Breast epithelium (tissue), 4 donors: ENCODE measurements at regions not wholly inside any gene's neighbourhood (a gene's known extent, or its start where the extent isn't known, plus 50 kb on each side); places are given as distances from the start of the nearest gene placed in this dataset.

Experiments
- DNase-seq, 2 donors: peaks; one replicate each; pipeline ENCODE4 v3.0.0-alpha.2; 2019; ENCODE audit warnings: low spot score in 2 of 2
- H3K27ac ChIP-seq, 2 donors: fragments of 200-600 bp; sonication (generic) in 1 of 2; one replicate each; pipeline ENCODE4 v1.5.1; 2016 to 2019; ENCODE audit warnings: mild to moderate bottlenecking in 1 of 2
- H3K27me3 ChIP-seq, 2 donors: fragments of 200-600 bp; sonication (generic) in 1 of 2; one replicate each; pipeline versions ENCODE4 v1.5.1 to v1.6.0; 2017 to 2019; ENCODE audit warnings: control low read depth in 1 of 2, mild to moderate bottlenecking in 1 of 2
- H3K36me3 ChIP-seq: fragments of 200-600 bp; one replicate; pipeline ENCODE4 v1.5.1; 2019
- H3K4me1 ChIP-seq, 2 donors: fragments of 200-600 bp; sonication (generic); one replicate each; pipeline ENCODE4 v1.5.1; 2016 to 2019; ENCODE audit warnings: control low read depth in 1 of 2
- H3K4me3 ChIP-seq, 3 donors: fragments of 200-600 bp; sonication (generic); 1 replicate in 2 of 3; 2 replicates in 1 of 3; pipeline ENCODE4 v1.5.1; 2016 to 2019; ENCODE audit warnings: mild to moderate bottlenecking in 3 of 3, moderate library complexity in 2 of 3
- H3K9me3 ChIP-seq, 2 donors: fragments of 200-600 bp; sonication (generic) in 1 of 2; one replicate each; pipeline ENCODE4 v1.5.1; 2016 to 2019; ENCODE audit warnings: control low read depth in 1 of 2
- POLR2A ChIP-seq: fragments of 450-650 bp; IDR thresholded peaks from one replicate; pipeline ENCODE4 v1.6.1; 2016; ENCODE audit warnings: antibody characterized with exemption, mild to moderate bottlenecking, moderate library complexity
- POLR2AphosphoS5 ChIP-seq, 3 donors: sonication (generic); formaldehyde crosslinking; IDR thresholded peaks; one replicate each; pipeline ENCODE4 v1.6.1; 2017; ENCODE audit warnings: antibody characterized with exemption in 3 of 3
- intact Hi-C: fragments of 100-400 bp; cut with DNase I; formaldehyde crosslinking; loops from one replicate; pipeline ENCODE4 v1.15.1; 2023; ENCODE audit warnings: low total_unique reads
- TF ChIP-seq, protein P1 (sequence below), 3 donors: fragments of 450-650 bp; IDR thresholded peaks; one replicate each; pipeline ENCODE4 v1.5.1; 2016 to 2017; ENCODE audit warnings: antibody characterized with exemption in 3 of 3, mild to moderate bottlenecking in 3 of 3, moderate library complexity in 3 of 3

DNA sequence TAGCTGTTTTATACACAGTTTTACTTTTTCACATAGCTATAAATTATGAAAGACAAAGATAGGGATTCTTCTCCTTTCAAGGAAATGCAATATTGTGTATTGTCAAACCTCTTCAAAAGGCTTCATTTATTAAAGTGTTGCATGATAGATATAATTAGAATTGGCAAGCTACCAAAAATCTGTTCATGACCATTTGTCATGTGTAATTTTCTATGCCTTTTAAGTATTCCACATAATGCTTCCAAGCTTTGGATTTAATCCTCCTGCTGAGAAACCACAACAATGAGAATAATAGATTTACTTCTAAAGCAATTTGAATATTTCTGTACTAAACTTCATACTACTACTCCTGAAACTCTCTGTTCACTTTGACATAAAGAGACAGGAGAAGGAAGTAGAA lies 403.2 kb upstream of the CCDC179 start:
- Histone ChIP-seq H3K27me3 (no peaks in the 10 kb centered on the region), H3K4me1 (no peaks in the 10 kb centered on the region), H3K9me3 (no peaks in the 10 kb centered on the region), H3K27ac (no peak overlapping the region), H3K36me3 (no peaks in the 10 kb centered on the region), H3K4me3 (no peak overlapping the region)
- intact Hi-C loops: no loop called here
- no peak for DNase-seq
- TF ChIP-seq, protein P1, sequence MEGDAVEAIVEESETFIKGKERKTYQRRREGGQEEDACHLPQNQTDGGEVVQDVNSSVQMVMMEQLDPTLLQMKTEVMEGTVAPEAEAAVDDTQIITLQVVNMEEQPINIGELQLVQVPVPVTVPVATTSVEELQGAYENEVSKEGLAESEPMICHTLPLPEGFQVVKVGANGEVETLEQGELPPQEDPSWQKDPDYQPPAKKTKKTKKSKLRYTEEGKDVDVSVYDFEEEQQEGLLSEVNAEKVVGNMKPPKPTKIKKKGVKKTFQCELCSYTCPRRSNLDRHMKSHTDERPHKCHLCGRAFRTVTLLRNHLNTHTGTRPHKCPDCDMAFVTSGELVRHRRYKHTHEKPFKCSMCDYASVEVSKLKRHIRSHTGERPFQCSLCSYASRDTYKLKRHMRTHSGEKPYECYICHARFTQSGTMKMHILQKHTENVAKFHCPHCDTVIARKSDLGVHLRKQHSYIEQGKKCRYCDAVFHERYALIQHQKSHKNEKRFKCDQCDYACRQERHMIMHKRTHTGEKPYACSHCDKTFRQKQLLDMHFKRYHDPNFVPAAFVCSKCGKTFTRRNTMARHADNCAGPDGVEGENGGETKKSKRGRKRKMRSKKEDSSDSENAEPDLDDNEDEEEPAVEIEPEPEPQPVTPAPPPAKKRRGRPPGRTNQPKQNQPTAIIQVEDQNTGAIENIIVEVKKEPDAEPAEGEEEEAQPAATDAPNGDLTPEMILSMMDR (IDR thresholded peaks at IDR 0.05): no peak
- no peak for TF ChIP-seq POLR2A

DNA sequence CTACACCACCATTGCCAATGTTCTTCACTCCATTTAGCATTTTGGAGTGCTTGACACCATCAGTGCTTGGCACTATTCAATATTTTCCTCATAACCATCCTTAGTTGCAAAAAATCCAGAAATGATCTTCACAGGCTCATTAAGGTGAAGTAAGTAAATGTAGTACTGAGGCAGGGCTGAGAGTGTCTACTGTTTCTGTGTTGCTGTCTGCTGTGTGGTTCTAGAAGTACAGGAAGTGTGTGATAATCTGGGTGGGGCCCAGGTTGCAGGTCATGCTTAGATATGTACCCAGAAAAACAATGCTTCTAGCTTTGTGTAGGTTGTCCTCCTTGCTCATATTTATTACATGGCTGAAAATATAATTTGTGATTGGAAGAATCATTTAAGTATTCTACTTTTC lies 411.8 kb upstream of the CCDC179 start:
- no peak overlapping the region for H3K27ac ChIP-seq
- DNase-seq: no peak
- no peaks in the 10 kb centered on the region for H3K4me1 ChIP-seq
- intact Hi-C loops: no loop called here
- no peak for TF ChIP-seq POLR2A
- TF ChIP-seq, protein P1 (IDR thresholded peaks at IDR 0.05): no peak
- TF ChIP-seq POLR2AphosphoS5 (IDR thresholded peaks at IDR 0.05): no peak
- H3K27me3 ChIP-seq: no peaks in the 10 kb centered on the region
- no peak overlapping the region for H3K4me3 ChIP-seq
- no peaks in the 10 kb centered on the region for H3K9me3 ChIP-seq
- H3K36me3 ChIP-seq: no peaks in the 10 kb centered on the region

GRCh38 chr11:23278121-23278520 lies 417.8 kb upstream of the CCDC179 start:
- TF ChIP-seq, protein P1 (IDR thresholded peaks at IDR 0.05): no peak
- no peak for TF ChIP-seq POLR2AphosphoS5 (IDR thresholded peaks at IDR 0.05)
- TF ChIP-seq POLR2A: no peak
- no peak for DNase-seq

GRCh38 chr11:23280088-23280487 lies 419.8 kb upstream of the CCDC179 start:
- TF ChIP-seq, protein P1 (IDR thresholded peaks at IDR 0.05): no peak
- no peak overlapping the region for H3K27ac ChIP-seq
- no peaks in the 10 kb centered on the region for H3K27me3 ChIP-seq
- H3K4me1 ChIP-seq: no peaks in the 10 kb centered on the region
- intact Hi-C loops: no loop called here
- H3K36me3 ChIP-seq: no peaks in the 10 kb centered on the region
- H3K4me3 ChIP-seq: no peak overlapping the region
- no peaks in the 10 kb centered on the region for H3K9me3 ChIP-seq
- DNase-seq: no peak

More at GRCh38 chr11:23278121-23278520, 417.8 kb upstream of the CCDC179 start:
- Histone ChIP-seq H3K27ac (no peak overlapping the region), H3K36me3 (no peaks in the 10 kb centered on the region), H3K9me3 (no peaks in the 10 kb centered on the region), H3K27me3 (no peaks in the 10 kb centered on the region), H3K4me3 (no peak overlapping the region), H3K4me1 (no peaks in the 10 kb centered on the region)
- intact Hi-C loops: no loop called here

DNA sequence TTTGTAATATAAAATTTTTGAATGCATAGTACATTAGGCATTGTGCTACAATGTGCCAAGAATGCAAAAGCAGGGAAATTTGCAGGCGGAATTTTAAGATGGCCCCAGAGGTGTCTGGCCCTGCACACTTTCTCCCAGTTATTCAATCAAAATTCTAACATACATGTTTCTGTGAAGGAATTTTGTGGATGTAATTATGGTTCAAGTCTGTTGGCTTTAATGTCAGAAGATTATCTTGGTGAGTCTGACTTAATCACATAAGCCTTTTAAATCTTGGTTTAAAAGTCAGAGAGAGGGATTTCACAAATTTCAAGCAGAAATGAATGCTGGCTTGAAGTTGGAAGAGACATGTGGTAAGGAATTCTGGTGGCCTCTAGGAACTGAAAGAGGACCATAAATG lies 423.4 kb upstream of the CCDC179 start:
- DNase-seq: no peak
- H3K36me3 ChIP-seq: no peaks in the 10 kb centered on the region
- no peaks in the 10 kb centered on the region for H3K27me3 ChIP-seq
- no peaks in the 10 kb centered on the region for H3K9me3 ChIP-seq
- no peaks in the 10 kb centered on the region for H3K4me1 ChIP-seq
- H3K27ac ChIP-seq: no peak overlapping the region
- intact Hi-C loops: no loop called here
- no peak overlapping the region for H3K4me3 ChIP-seq
- TF ChIP-seq, protein P1 (IDR thresholded peaks at IDR 0.05): no peak
- TF ChIP-seq POLR2AphosphoS5 (IDR thresholded peaks at IDR 0.05): no peak
- no peak for TF ChIP-seq POLR2A
